ENCODE measurements at regions not wholly inside any gene's neighbourhood (a gene's known extent, or its start where the extent isn't known, plus 50 kb on each side); places are given as distances from the start of the nearest gene placed in this dataset.
A peak's percentile ranks its signal among the peaks of the same experiment; 100 is the strongest.
"Not testable (repeated sequence)": the region's sequence is repeated elsewhere in the genome, so short reads cannot be mapped to it uniquely, and the experiment has no call there.

DNA sequence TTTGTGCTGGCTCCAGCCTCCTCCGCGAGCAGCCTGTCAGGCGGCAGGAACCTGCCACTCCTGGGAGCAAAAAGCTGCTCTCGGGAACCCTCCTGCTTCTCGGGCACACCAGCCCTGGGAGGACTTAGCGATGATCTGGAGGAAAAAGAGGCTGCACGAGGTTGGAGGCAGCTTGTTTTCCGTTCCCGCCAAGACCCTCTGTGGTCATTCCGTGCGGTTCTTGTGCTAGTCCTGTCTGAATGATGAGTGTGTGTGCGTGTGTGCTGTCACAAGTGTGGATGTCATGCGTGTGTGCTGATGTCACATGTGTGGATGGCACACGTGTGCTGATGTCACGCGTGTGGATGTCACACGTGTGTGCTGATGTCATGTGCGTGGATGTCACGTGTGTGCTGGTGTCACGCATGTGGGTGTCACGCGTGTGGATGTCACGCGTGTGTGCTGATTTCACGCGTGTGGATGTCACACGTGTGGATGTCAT lies 150.0 kb downstream of the NPIPB11 start:
- peaks cover 2 to 7% of the 10 kb centered on the region in 2 donors for H3K36me3 Mint-ChIP-seq

GRCh38 chr16:29255957-29256356 lies 150.6 kb downstream of the NPIPB11 start:
- not testable (repeated sequence) for H3K9me3 Mint-ChIP-seq; DNase-seq; H3K27me3 Mint-ChIP-seq; ATAC-seq (ENCODE audit: low read depth in 2 of 2); H3K4me3 Mint-ChIP-seq; H3K4me1 Mint-ChIP-seq
- Mint-ChIP-seq H3K27ac (peak overlapping the region in 1 of 6 donors; percentile 44), H3K36me3 (peaks cover 8 to 11% of the 10 kb centered on the region in 2 donors)

More for the DNA sequence above, 150.0 kb downstream of the NPIPB11 start:
- no peak for ATAC-seq (ENCODE audit: low read depth in 2 of 2)
- Mint-ChIP-seq H3K4me3 (no peak overlapping the region), H3K9me3 (no peaks in the 10 kb centered on the region), H3K4me1 (peaks cover 0 to 8% (median 0%) of the 10 kb centered on the region in 3 donors), H3K27ac (no peak overlapping the region), H3K27me3 (no peaks in the 10 kb centered on the region)
- no peak for DNase-seq

DNA sequence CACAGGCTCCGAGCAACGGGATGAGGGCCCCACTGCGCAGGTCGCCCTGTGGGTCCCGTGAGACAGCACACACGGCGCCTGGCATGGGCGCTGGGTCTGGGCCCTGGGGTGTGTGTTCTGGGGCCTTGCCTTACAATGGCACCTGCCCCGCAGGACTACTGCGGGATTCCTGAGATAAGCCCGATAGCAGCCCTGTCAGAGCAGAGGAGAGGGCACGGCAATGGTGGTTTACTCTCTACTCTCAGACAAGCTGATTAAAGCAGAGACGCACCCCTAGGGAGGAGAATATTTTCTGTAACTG lies 151.1 kb downstream of the NPIPB11 start:
- DNase-seq; H3K4me3 Mint-ChIP-seq; ATAC-seq (ENCODE audit: low read depth in 2 of 2); H3K27ac Mint-ChIP-seq; H3K27me3 Mint-ChIP-seq; H3K9me3 Mint-ChIP-seq; H3K4me1 Mint-ChIP-seq: not testable (repeated sequence)
- peaks cover 8 to 16% of the 10 kb centered on the region in 2 donors for H3K36me3 Mint-ChIP-seq

DNA sequence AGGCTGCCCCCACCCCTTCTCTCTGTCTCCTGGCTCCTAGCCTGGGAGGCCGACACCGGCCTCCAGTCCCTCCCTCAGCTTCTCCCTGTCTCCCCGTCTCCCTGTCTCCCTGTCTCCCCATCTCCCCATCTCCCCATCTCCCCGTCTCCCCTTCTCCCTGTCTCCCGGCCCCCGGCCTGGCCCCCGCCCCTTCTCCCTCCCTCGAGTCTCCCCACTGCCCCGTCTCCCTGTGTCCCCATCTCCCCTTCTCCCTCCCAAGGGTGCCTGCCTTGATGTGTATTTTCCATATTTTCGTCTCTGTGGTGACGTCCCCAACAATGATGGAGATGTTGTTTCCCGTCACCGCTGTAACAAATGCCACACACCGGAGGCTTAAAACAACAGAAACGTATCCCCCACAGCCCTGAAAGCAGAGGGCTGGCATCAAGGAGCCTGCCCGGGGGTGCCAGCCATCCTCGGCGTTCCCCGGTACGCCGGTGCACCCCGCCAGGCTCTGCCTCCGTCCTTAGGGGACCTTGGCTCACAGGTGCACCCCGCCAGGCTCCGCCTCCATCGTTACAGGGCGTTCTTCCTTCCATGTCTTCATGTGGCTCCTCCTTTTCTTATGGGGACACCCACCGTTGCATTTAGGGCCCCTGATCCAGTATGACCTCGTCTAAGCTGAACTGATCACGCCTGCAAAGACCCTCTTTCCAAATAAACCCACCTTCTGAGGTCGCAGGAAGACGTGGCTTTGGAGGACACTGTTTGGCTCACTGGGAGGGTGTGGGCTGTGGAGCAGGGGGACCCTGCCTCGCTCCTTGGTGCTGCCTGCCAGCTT lies 151.6 kb downstream of the NPIPB11 start:
- Mint-ChIP-seq H3K27me3 (no peaks in the 10 kb centered on the region), H3K27ac (peak overlapping the region in 1 of 6 donors; percentile 84), H3K9me3 (peaks cover 0 to 6% (median 2%) of the 10 kb centered on the region in 7 donors), H3K4me3 (no peak overlapping the region), H3K4me1 (peaks cover 0 to 8% (median 0%) of the 10 kb centered on the region in 3 donors), H3K36me3 (peaks cover 8 to 18% of the 10 kb centered on the region in 2 donors)
- DNase-seq (no peak), ATAC-seq (ENCODE audit: low read depth in 2 of 2) (no peak)

DNA sequence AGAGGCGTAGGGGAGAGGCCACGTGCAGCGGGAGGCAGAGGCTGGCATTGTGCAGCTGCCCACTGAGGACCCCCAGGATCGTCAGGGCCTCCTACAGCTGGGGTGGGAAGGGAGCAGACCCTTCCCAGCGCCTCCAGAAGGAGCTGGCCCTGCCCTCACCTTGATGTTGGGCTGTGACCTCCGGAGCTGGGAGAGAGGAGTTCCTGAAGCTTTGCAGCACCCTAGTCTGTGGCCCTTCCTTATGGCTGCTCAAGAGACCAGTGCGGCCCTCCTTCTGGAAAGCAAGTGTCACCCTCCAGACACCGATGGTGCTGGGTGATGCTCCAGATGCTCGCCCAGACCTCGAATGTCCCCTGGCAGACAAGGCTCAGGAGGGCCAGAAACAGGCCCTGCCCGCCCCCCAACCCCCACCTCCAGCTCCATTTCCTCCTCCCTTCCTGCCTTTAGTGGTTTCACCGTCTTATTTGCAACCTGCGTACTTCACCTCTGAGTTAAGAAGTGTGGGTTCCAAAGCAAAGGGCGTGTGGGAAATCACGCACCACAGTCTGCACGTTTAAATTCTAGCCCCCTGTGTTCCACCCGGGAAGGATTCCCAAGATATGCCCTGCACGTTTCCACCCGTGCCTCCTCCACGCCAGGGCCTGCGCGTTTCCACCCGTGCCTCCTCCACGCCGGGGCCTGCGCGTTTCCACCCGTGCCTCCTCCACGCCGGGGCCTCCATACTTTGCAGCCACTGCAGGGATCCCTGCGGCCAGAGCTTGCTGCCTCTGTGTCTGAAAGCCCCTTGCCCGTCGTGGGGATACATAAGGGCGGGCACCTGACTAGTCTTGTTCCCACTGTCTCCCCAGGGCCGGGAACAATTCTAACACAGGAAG lies 152.6 kb downstream of the NPIPB11 start:
- ATAC-seq (ENCODE audit: low read depth in 2 of 2); H3K9me3 Mint-ChIP-seq; H3K4me3 Mint-ChIP-seq; H3K27me3 Mint-ChIP-seq; DNase-seq: not testable (repeated sequence)
- Mint-ChIP-seq H3K27ac (peak overlapping the region in 1 of 6 donors; percentile 36), H3K4me1 (peaks cover 5 to 15% (median 7%) of the 10 kb centered on the region in 3 donors), H3K36me3 (peaks cover 8 to 18% of the 10 kb centered on the region in 2 donors)

GRCh38 chr16:29253066-29253590 lies 153.4 kb downstream of the NPIPB11 start:
- Mint-ChIP-seq H3K4me1 (peaks cover 13 to 18% (median 15%) of the 10 kb centered on the region in 3 donors), H3K36me3 (peaks cover 8 to 11% of the 10 kb centered on the region in 2 donors), H3K27ac (peak overlapping the region in 1 of 6 donors; percentile 36)
- not testable (repeated sequence) for ATAC-seq (ENCODE audit: low read depth in 2 of 2); DNase-seq; H3K4me3 Mint-ChIP-seq; H3K27me3 Mint-ChIP-seq; H3K9me3 Mint-ChIP-seq

DNA sequence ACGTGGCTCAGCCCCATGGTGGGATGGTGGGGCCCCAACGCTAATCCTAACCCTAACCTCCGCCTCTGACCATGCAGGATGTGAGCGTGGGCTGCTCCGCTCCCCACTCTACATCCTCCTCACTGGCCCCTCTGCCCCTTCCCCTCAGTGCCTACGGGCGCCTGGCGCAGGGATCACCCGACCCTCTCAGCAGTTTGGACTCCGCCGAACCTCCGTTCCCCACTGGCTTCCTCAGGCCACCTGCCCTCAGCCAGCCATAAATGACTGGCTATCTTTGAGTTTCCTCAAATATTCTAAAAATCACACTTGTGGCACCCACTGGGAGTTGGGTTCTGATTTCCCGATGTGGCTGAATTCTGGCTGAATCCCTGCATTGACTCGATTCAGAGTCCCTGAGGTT lies 154.2 kb downstream of the NPIPB11 start:
- H3K36me3 Mint-ChIP-seq: peaks cover 8 to 14% of the 10 kb centered on the region in 2 donors
- H3K27me3 Mint-ChIP-seq; H3K4me3 Mint-ChIP-seq; H3K9me3 Mint-ChIP-seq; DNase-seq; ATAC-seq (ENCODE audit: low read depth in 2 of 2): not testable (repeated sequence)
- H3K4me1 Mint-ChIP-seq: peaks cover 15 to 23% (median 20%) of the 10 kb centered on the region in 3 donors
- H3K27ac Mint-ChIP-seq: peak overlapping the region in 1 of 6 donors; percentile 4

GRCh38 chr16:29251571-29252011 lies 154.9 kb downstream of the NPIPB11 start:
- H3K4me1 Mint-ChIP-seq: peaks cover 15 to 28% (median 20%) of the 10 kb centered on the region in 3 donors
- not testable (repeated sequence) for DNase-seq; H3K4me3 Mint-ChIP-seq; H3K27me3 Mint-ChIP-seq; ATAC-seq (ENCODE audit: low read depth in 2 of 2); H3K27ac Mint-ChIP-seq
- peaks cover 8 to 21% of the 10 kb centered on the region in 2 donors for H3K36me3 Mint-ChIP-seq
- H3K9me3 Mint-ChIP-seq: peaks cover 2 to 14% (median 6%) of the 10 kb centered on the region in 7 donors

- Mint-ChIP-seq H3K27ac (peak overlapping the region in 2 of 6 donors; percentile 26 to 30), H3K4me1 (peaks cover 15 to 28% (median 20%) of the 10 kb centered on the region in 3 donors), H3K9me3 (peaks cover 4 to 20% (median 9%) of the 10 kb centered on the region in 7 donors), H3K36me3 (peaks cover 8 to 26% of the 10 kb centered on the region in 2 donors)
- H3K4me3 Mint-ChIP-seq; ATAC-seq (ENCODE audit: low read depth in 2 of 2); H3K27me3 Mint-ChIP-seq; DNase-seq: not testable (repeated sequence)
These were observed 155.5 kb downstream of the NPIPB11 start for GRCh38 chr16:29250923-29251434.

GRCh38 chr16:29250469-29250868 lies 156.0 kb downstream of the NPIPB11 start:
- not testable (repeated sequence) for ATAC-seq (ENCODE audit: low read depth in 2 of 2); H3K4me3 Mint-ChIP-seq; DNase-seq; H3K27me3 Mint-ChIP-seq
- Mint-ChIP-seq H3K27ac (peak overlapping the region in 1 of 6 donors; percentile 59), H3K4me1 (peaks cover 15 to 28% (median 20%) of the 10 kb centered on the region in 3 donors), H3K36me3 (peaks cover 8 to 26% of the 10 kb centered on the region in 2 donors), H3K9me3 (peaks cover 4 to 20% (median 9%) of the 10 kb centered on the region in 7 donors)

DNA sequence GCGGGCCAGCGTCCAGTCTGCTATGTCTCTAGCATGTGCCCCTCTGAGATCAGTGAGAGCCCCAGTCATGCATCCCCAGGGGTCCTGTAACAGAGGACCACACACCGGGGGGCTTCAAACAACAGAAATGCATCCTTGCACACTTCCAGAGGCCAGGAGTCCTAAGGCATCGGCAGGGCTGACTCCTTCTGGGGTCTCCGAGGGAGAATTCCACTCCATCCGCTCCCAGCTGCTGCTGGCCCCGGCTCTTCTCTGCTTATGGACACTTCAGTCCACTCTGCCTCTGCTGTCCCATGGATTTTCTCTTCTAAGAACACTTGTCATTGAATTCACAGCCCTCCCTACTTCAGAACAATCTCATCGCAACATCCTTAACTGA lies 157.6 kb downstream of the NPIPB11 start:
- not testable (repeated sequence) for DNase-seq; ATAC-seq (ENCODE audit: low read depth in 2 of 2); H3K27me3 Mint-ChIP-seq
- Mint-ChIP-seq H3K36me3 (peaks cover 8 to 26% of the 10 kb centered on the region in 2 donors), H3K9me3 (peaks cover 4 to 20% (median 9%) of the 10 kb centered on the region in 7 donors), H3K27ac (peak overlapping the region in 3 of 6 donors; percentile 6 to 91 (median 90)), H3K4me1 (peaks cover 15 to 28% (median 15%) of the 10 kb centered on the region in 3 donors), H3K4me3 (peak overlapping the region in 4 of 8 donors; percentile 20 to 56 (median 42))

- Mint-ChIP-seq H3K27ac (peak overlapping the region in 5 of 6 donors; percentile 44 to 93 (median 90)), H3K9me3 (peaks cover 4 to 20% (median 9%) of the 10 kb centered on the region in 7 donors), H3K4me1 (peaks cover 15 to 28% (median 15%) of the 10 kb centered on the region in 3 donors), H3K4me3 (peak overlapping the region in 5 of 8 donors; percentile 47 to 74 (median 56)), H3K36me3 (peaks cover 8 to 26% of the 10 kb centered on the region in 2 donors)
- peak; percentile 40 to 63 for ATAC-seq (ENCODE audit: low read depth in 2 of 2)
- H3K27me3 Mint-ChIP-seq, DNase-seq: not testable (repeated sequence)
These were observed 158.1 kb downstream of the NPIPB11 start for GRCh38 chr16:29248306-29248939.
